Colonic mucosa (tissue), 4 donors: ENCODE measurements at regions not wholly inside any gene's neighbourhood (a gene's known extent, or its start where the extent isn't known, plus 50 kb on each side); places are given as distances from the start of the nearest gene placed in this dataset.
"Not testable (repeated sequence)": the region's sequence is repeated elsewhere in the genome, so short reads cannot be mapped to it uniquely, and the experiment has no call there.

Experiments used
- DNase-seq: peaks from one replicate; pipeline ENCODE4 v3.0.0-alpha.2; 2020
- H3K27ac ChIP-seq: fragments of 200-600 bp; one replicate; pipeline ENCODE4 v1.8.0; 2021
- H3K27me3 ChIP-seq: fragments of 200-600 bp; one replicate; pipeline ENCODE4 v1.8.0; 2021
- H3K36me3 ChIP-seq: fragments of 200-600 bp; one replicate; pipeline ENCODE4 v1.8.0; 2021
- H3K4me1 ChIP-seq: fragments of 200-600 bp; one replicate; pipeline ENCODE4 v1.8.0; 2021; ENCODE audit warnings: mild to moderate bottlenecking
- H3K4me3 ChIP-seq: fragments of 200-600 bp; one replicate; pipeline ENCODE4 v1.8.0; 2021
- H3K9ac ChIP-seq, 2 donors: one replicate each; pipeline ENCODE4 v1.7.0; 2013; ENCODE audit warnings: control low read depth in 2 of 2, low read depth in 2 of 2, low read length in 2 of 2
- H3K9me3 ChIP-seq: fragments of 200-600 bp; one replicate; pipeline ENCODE4 v1.8.0; 2021
- CTCF ChIP-seq: fragments of 200-600 bp; IDR thresholded peaks from one replicate; pipeline ENCODE4 v1.8.0; 2022; ENCODE audit warnings: antibody characterized with exemption, mild to moderate bottlenecking
- intact Hi-C: fragments of 100-400 bp; cut with DNase I; formaldehyde crosslinking; loops from one replicate; pipeline ENCODE4 v1.14.1; 2022
- donor health status: healthy.
- donor health status: DM: no; HTN: no; CAD: no.
- donor health status: DM: no; HTN: no; CAD: no.

GRCh38 chr4:175335331-175335730 is 417.2 kb downstream of the ADAM29 start:
- no peak overlapping the region for H3K27ac ChIP-seq
- no peaks in the 10 kb centered on the region for H3K36me3 ChIP-seq
- H3K9me3 ChIP-seq, result no peaks in the 10 kb centered on the region
- intact Hi-C loops, result no loop called here
- no peaks in the 10 kb centered on the region for H3K27me3 ChIP-seq
- H3K4me1 ChIP-seq, result no peaks in the 10 kb centered on the region
- H3K4me3 ChIP-seq, result no peak overlapping the region
- TF ChIP-seq CTCF, result no peak
- DNase-seq, result no peak
- no peak overlapping the region for H3K9ac ChIP-seq

- H3K27ac ChIP-seq, result not testable (repeated sequence)
Measured at GRCh38 chr4:175336570-175336969, 418.4 kb downstream of the ADAM29 start.

GRCh38 chr4:175339100-175339707 is 421.0 kb downstream of the ADAM29 start:
- no peaks in the 10 kb centered on the region for H3K27me3 ChIP-seq
- TF ChIP-seq CTCF, result no peak
- H3K27ac ChIP-seq, result no peak overlapping the region
- H3K9me3 ChIP-seq, result no peaks in the 10 kb centered on the region
- no peaks in the 10 kb centered on the region for H3K4me1 ChIP-seq
- no peak for DNase-seq
- H3K36me3 ChIP-seq, result no peaks in the 10 kb centered on the region
- intact Hi-C loops, result no loop called here
- no peak overlapping the region for H3K9ac ChIP-seq
- H3K4me3 ChIP-seq, result no peak overlapping the region

More at GRCh38 chr4:175336570-175336969, 418.4 kb downstream of the ADAM29 start:
- H3K4me3 ChIP-seq, DNase-seq, H3K36me3 ChIP-seq, H3K9me3 ChIP-seq, H3K27me3 ChIP-seq, H3K9ac ChIP-seq, H3K4me1 ChIP-seq, intact Hi-C loops: not testable (repeated sequence)

GRCh38 chr4:175341203-175341755 is 423.1 kb downstream of the ADAM29 start:
- Histone ChIP-seq H3K27me3 (no peaks in the 10 kb centered on the region), H3K27ac (no peak overlapping the region), H3K9ac (no peak overlapping the region), H3K4me3 (no peak overlapping the region), H3K36me3 (no peaks in the 10 kb centered on the region), H3K4me1 (no peaks in the 10 kb centered on the region), H3K9me3 (no peaks in the 10 kb centered on the region)
- intact Hi-C loops, result no loop called here
- no peak for TF ChIP-seq CTCF
- no peak for DNase-seq

- Histone ChIP-seq H3K27ac (no peak overlapping the region), H3K36me3 (no peaks in the 10 kb centered on the region), H3K4me1 (no peaks in the 10 kb centered on the region), H3K27me3 (no peaks in the 10 kb centered on the region), H3K9ac (no peak overlapping the region), H3K9me3 (no peaks in the 10 kb centered on the region), H3K4me3 (no peak overlapping the region)
- no peak for TF ChIP-seq CTCF
- intact Hi-C loops, result no loop called here
- DNase-seq, result no peak
Measured at GRCh38 chr4:175346376-175346775, 428.2 kb downstream of the ADAM29 start.

- no peak overlapping the region for H3K27ac ChIP-seq
- intact Hi-C loops, result no loop called here
- DNase-seq, result no peak
- no peaks in the 10 kb centered on the region for H3K36me3 ChIP-seq
- H3K9me3 ChIP-seq, result no peaks in the 10 kb centered on the region
- no peak overlapping the region for H3K9ac ChIP-seq
- no peaks in the 10 kb centered on the region for H3K27me3 ChIP-seq
- no peak overlapping the region for H3K4me3 ChIP-seq
- H3K4me1 ChIP-seq, result no peaks in the 10 kb centered on the region
- TF ChIP-seq CTCF, result no peak
Measured at GRCh38 chr4:175350246-175350645, 432.1 kb downstream of the ADAM29 start.
